ENCODE measurements at regions not wholly inside any gene's neighbourhood (a gene's known extent, or its start where the extent isn't known, plus 50 kb on each side); places are given as distances from the start of the nearest gene placed in this dataset.
A peak's percentile ranks its signal among the peaks of the same experiment; 100 is the strongest.

- Mint-ChIP-seq H3K27me3 (ENCODE audit: insufficient read depth, low read depth) (peaks cover 10% of the 10 kb centered on the region), H3K9me3 (peaks cover 4% of the 10 kb centered on the region), H3K27ac (peak overlapping the region; percentile 50), H3K4me3 (no peak overlapping the region), H3K4me1 (peaks cover 33% of the 10 kb centered on the region), H3K36me3 (peaks cover 2% of the 10 kb centered on the region)
- DNase-seq (ENCODE audit: low spot score), result no peak
- H3F3A ChIP-seq (ENCODE audit: low read depth), result no peaks in the 10 kb centered on the region
- H3K4me1 ChIP-seq, result no peaks in the 10 kb centered on the region
- no peak overlapping the region for H3K27ac ChIP-seq
- H2AFZ ChIP-seq (replicated peaks), result no peak overlapping the region
- no peaks in the 10 kb centered on the region for H3K36me3 ChIP-seq
- no peaks in the 10 kb centered on the region for H3K27me3 ChIP-seq
- no peak overlapping the region for H3K4me2 ChIP-seq
- TF ChIP-seq, protein P1, sequence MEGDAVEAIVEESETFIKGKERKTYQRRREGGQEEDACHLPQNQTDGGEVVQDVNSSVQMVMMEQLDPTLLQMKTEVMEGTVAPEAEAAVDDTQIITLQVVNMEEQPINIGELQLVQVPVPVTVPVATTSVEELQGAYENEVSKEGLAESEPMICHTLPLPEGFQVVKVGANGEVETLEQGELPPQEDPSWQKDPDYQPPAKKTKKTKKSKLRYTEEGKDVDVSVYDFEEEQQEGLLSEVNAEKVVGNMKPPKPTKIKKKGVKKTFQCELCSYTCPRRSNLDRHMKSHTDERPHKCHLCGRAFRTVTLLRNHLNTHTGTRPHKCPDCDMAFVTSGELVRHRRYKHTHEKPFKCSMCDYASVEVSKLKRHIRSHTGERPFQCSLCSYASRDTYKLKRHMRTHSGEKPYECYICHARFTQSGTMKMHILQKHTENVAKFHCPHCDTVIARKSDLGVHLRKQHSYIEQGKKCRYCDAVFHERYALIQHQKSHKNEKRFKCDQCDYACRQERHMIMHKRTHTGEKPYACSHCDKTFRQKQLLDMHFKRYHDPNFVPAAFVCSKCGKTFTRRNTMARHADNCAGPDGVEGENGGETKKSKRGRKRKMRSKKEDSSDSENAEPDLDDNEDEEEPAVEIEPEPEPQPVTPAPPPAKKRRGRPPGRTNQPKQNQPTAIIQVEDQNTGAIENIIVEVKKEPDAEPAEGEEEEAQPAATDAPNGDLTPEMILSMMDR (IDR thresholded peaks at IDR 0.05), result no peak
- TF ChIP-seq EZH2 (IDR thresholded peaks at IDR 0.05) (no peak), EZH2phosphoT487 (IDR thresholded peaks at IDR 0.05) (no peak)
- no peaks in the 10 kb centered on the region for H3K79me2 ChIP-seq (ENCODE audit: low read depth)
- H3K9me3 ChIP-seq (ENCODE audit: low read depth), result no peaks in the 10 kb centered on the region
- H3K9ac ChIP-seq, result no peak overlapping the region
- no peak overlapping the region for H3K4me3 ChIP-seq
- H4K20me1 ChIP-seq (ENCODE audit: low read depth), result no peaks in the 10 kb centered on the region
Measured at GRCh38 chr1:5743435-5744095, 248.7 kb downstream of the NPHP4 start.

DNA sequence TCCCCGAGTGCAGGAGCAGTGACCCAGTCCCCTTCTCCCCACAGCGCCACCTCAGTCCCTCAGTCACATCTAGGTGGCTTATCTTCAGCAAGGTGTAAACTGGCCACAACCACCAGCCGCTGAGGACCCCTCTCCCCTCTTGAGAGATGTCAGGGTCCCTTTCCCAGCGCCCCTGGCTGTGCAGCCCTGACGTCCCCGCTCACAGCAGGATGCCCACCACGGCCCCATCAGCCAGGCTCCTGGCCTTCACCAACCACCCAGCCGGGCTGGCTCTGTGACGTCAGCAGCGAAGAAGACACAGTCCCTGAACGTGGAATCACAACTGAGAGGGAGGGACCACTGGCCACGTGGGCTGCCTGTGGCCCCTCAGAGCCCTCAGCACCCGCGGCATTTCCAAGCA is 249.4 kb downstream of the NPHP4 start:
- no peaks in the 10 kb centered on the region for H3K36me3 ChIP-seq
- H4K20me1 ChIP-seq (ENCODE audit: low read depth), result no peaks in the 10 kb centered on the region
- H3K9me3 ChIP-seq (ENCODE audit: low read depth), result no peaks in the 10 kb centered on the region
- no peaks in the 10 kb centered on the region for H3K27me3 ChIP-seq
- no peaks in the 10 kb centered on the region for H3K4me1 ChIP-seq
- no peak overlapping the region for H3K4me3 Mint-ChIP-seq
- no peaks in the 10 kb centered on the region for H3F3A ChIP-seq (ENCODE audit: low read depth)
- no peak overlapping the region for H3K4me3 ChIP-seq
- peaks cover 2% of the 10 kb centered on the region for H3K36me3 Mint-ChIP-seq
- peak overlapping the region; percentile 36 for H3K27ac Mint-ChIP-seq
- H3K4me1 Mint-ChIP-seq, result peaks cover 33% of the 10 kb centered on the region
- no peak overlapping the region for H3K4me2 ChIP-seq
- no peaks in the 10 kb centered on the region for H3K79me2 ChIP-seq (ENCODE audit: low read depth)
- no peak overlapping the region for H3K9ac ChIP-seq
- DNase-seq (ENCODE audit: low spot score), result no peak
- no peak overlapping the region for H3K27ac ChIP-seq
- peaks cover 4% of the 10 kb centered on the region for H3K9me3 Mint-ChIP-seq
- H3K27me3 Mint-ChIP-seq (ENCODE audit: insufficient read depth, low read depth), result peaks cover 8% of the 10 kb centered on the region
- TF ChIP-seq EZH2phosphoT487 (IDR thresholded peaks at IDR 0.05), result no peak
- TF ChIP-seq, protein P1 (IDR thresholded peaks at IDR 0.05), result no peak
- H2AFZ ChIP-seq (replicated peaks), result no peak overlapping the region

DNA sequence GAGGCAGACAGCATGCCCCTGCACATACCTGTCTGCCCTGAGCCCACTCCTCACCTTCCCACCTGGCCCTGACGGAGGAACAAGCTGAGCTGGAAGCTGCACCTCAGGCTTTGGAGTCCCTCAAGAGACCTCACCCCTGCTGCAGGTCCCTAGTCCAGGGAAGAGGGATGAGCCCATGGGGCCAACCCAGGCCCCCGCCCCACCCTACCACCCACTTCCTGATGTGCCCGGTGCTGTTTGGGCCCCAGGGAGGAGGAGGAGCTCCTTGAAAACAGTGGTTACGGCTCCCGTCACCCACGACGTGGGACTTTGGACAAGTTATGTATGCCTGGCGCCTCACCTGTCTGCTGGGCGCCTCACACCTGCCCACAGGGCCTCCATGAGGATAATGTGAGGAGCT is 250.2 kb downstream of the NPHP4 start:
- H3K4me3 Mint-ChIP-seq, result no peak overlapping the region
- Histone ChIP-seq H3F3A (ENCODE audit: low read depth) (no peaks in the 10 kb centered on the region), H3K4me3 (no peak overlapping the region), H2AFZ (replicated peaks) (no peak overlapping the region), H3K9ac (no peak overlapping the region), H4K20me1 (ENCODE audit: low read depth) (no peaks in the 10 kb centered on the region), H3K27ac (no peak overlapping the region), H3K4me2 (no peak overlapping the region), H3K36me3 (no peaks in the 10 kb centered on the region), H3K79me2 (ENCODE audit: low read depth) (no peaks in the 10 kb centered on the region), H3K4me1 (no peaks in the 10 kb centered on the region), H3K27me3 (no peaks in the 10 kb centered on the region), H3K9me3 (ENCODE audit: low read depth) (no peaks in the 10 kb centered on the region)
- H3K4me1 Mint-ChIP-seq, result peaks cover 32% of the 10 kb centered on the region
- peaks cover 4% of the 10 kb centered on the region for H3K9me3 Mint-ChIP-seq
- peaks cover 8% of the 10 kb centered on the region for H3K27me3 Mint-ChIP-seq (ENCODE audit: insufficient read depth, low read depth)
- no peak for TF ChIP-seq EZH2 (IDR thresholded peaks at IDR 0.05)
- TF ChIP-seq, protein P1 (IDR thresholded peaks at IDR 0.05), result no peak
- DNase-seq (ENCODE audit: low spot score), result no peak
- peaks cover 2% of the 10 kb centered on the region for H3K36me3 Mint-ChIP-seq
- H3K27ac Mint-ChIP-seq, result peak overlapping the region; percentile 36

Measured in neural progenitor cell (in vitro differentiated cells).